ENCODE measurements at regions not wholly inside any gene's neighbourhood (a gene's known extent, or its start where the extent isn't known, plus 50 kb on each side); places are given as distances from the start of the nearest gene placed in this dataset.

DNA sequence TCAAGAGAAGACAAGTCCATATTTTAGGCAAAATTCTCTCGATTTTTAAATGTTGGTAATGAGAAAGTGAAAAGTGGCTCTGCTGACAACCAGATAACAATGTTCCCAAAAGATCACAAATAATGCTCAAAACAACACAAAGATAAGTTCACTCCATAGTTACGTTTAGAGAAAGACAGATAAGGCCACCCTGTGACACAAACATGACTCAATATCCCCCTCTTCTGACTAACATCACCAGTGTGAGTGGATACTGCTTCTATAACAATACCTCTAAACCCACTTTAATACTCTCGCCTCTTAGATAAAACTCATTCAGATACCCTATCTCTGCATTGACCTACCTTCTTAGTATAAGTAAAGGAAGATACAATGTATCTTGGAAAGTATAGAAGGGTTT is 51.2 kb upstream of the RGS7 start:
- no peak for TF ChIP-seq CTCF (IDR thresholded peaks at IDR 0.05)
- Mint-ChIP-seq H3K27ac (no peak overlapping the region), H3K4me1 (no peaks in the 10 kb centered on the region), H3K9me3 (no peaks in the 10 kb centered on the region), H3K27me3 (ENCODE audit: low read depth, poor library complexity) (no peaks in the 10 kb centered on the region), H3K4me3 (no peak overlapping the region), H3K36me3 (ENCODE audit: low read depth) (no peaks in the 10 kb centered on the region)
- DNase-seq = no peak

Data from nephron progenitor cell (in vitro differentiated cells).